K562 (cell line): ENCODE measurements at regions not wholly inside any gene's neighbourhood (a gene's known extent, or its start where the extent isn't known, plus 50 kb on each side); places are given as distances from the start of the nearest gene placed in this dataset.

Experiments
- ATAC-seq: fragments of 200-7000 bp; cut with Tn5 transposase; 3 replicates; pipeline ENCODE4 v1.9.1; 2020; ENCODE audit warnings: moderate library complexity
- BruUV-seq: library from RNA; stranded (reverse); fragments of 400-500 nt; replicated peaks from 2 replicates; lab custom pipeline; 2021; lab: Mats Ljungman, UMichigan
- CTCF ChIA-PET: fragments of 300-600 bp; formaldehyde crosslinking; extraction: SDS; loops from one replicate; lab custom pipeline; 2021; ENCODE audit warnings: low intra/inter-chr PET ratio; lab: Yijun Ruan, JAX
- POLR2A ChIA-PET: fragments of 300-600, 350-650 bp; sonication (Branson Sonifier 250); formaldehyde crosslinking; extraction: SDS; loops from one replicate; lab custom pipeline; 2021; ENCODE audit warnings: antibody characterized with exemption, inconsistent platforms; lab: Yijun Ruan, JAX
- DNase-seq, 4 experiments: peaks; one replicate each; pipeline versions ENCODE4 v3.0.0 to v3.0.0-alpha.2; 2011 to 2018; ENCODE audit warnings: low spot score in 3 of 4, mixed read lengths in 3 of 4; ENCODE audit errors: extremely low read depth in 1 of 4
- FAIRE-seq: peaks from 2 replicates; lab custom pipeline; 2011; peaks lifted over from hg19 to GRCh38; lab: Jason Lieb, UNC
- H2AFZ ChIP-seq: 2 replicates; pipeline ENCODE4 v1.6.0; 2011; ENCODE audit warnings: low read depth, low read length, control low read depth, inconsistent platforms
- H3K27ac ChIP-seq: fragments of 200-600 bp; 3 replicates; pipeline ENCODE4 v1.8.0; 2011; ENCODE audit warnings: low read depth, mild to moderate bottlenecking, control low read depth, inconsistent platforms, low read length, moderate library complexity, mixed read lengths; ENCODE audit errors: extremely low read depth
- H3K27me3 ChIP-seq, 2 experiments: fragments of 300-600 bp in 1 of 2; 2 replicates in 1 of 2; 3 replicates in 1 of 2; pipeline versions ENCODE4 v1.6.0 to v1.8.0; 2011; ENCODE audit warnings: inconsistent platforms in 2 of 2, low read length in 2 of 2, mild to moderate bottlenecking in 1 of 2, mixed read lengths in 1 of 2, moderate library complexity in 1 of 2; ENCODE audit not compliant: control insufficient read depth in 2 of 2, insufficient read depth in 2 of 2
- H3K36me3 ChIP-seq: fragments of 300-600 bp; 3 replicates; pipeline ENCODE4 v1.8.0; 2011; ENCODE audit warnings: mild to moderate bottlenecking, low read length, inconsistent platforms; ENCODE audit not compliant: control insufficient read depth, insufficient read depth
- H3K4me1 ChIP-seq, 2 experiments: fragments of 200-600 bp in 1 of 2; replicated peaks in 1 of 2; 2 replicates in 1 of 2; 3 replicates in 1 of 2; pipeline versions ENCODE4 v1.5.1 to v1.8.0; 2011; ENCODE audit warnings: inconsistent platforms in 2 of 2, low read length in 2 of 2, mild to moderate bottlenecking in 1 of 2, mixed read lengths in 1 of 2, moderate library complexity in 1 of 2; ENCODE audit not compliant: control insufficient read depth in 2 of 2, insufficient read depth in 2 of 2
- H3K4me2 ChIP-seq: 2 replicates; pipeline ENCODE4 v1.6.1; 2011; ENCODE audit warnings: low read length, control low read depth, inconsistent platforms, mixed read lengths; ENCODE audit not compliant: insufficient read depth
- H3K4me3 ChIP-seq: fragments of 200-600 bp; sonication (generic), shearing (Covaris generic); 2 replicates; pipeline ENCODE4 v1.5.1; 2016; ENCODE audit warnings: control low read depth, inconsistent platforms
- H3K79me2 ChIP-seq: fragments of 200-600 bp; 3 replicates; pipeline ENCODE4 v1.8.0; 2011; ENCODE audit warnings: low read length, inconsistent platforms; ENCODE audit not compliant: control insufficient read depth, insufficient read depth
- H3K9ac ChIP-seq, 2 experiments: 2 replicates each; pipeline versions ENCODE4 v1.6.0 to v1.6.1; 2011; ENCODE audit warnings: low read depth in 2 of 2, low read length in 2 of 2, control low read depth in 1 of 2, inconsistent platforms in 1 of 2, mild to moderate bottlenecking in 1 of 2, mixed read lengths in 1 of 2; ENCODE audit not compliant: insufficient read depth in 1 of 2
- H3K9me1 ChIP-seq: one replicate; pipeline ENCODE4 v1.6.0; 2011; ENCODE audit warnings: inconsistent platforms, mild to moderate bottlenecking, low read length, moderate library complexity; ENCODE audit not compliant: control insufficient read depth, insufficient read depth
- H3K9me3 ChIP-seq: replicated peaks from 2 replicates; pipeline ENCODE4 v1.5.1; 2011; ENCODE audit warnings: low read depth, low read length, inconsistent platforms; ENCODE audit not compliant: control insufficient read depth, insufficient read depth
- H4K20me1 ChIP-seq: replicated peaks from 2 replicates; pipeline ENCODE4 v1.6.1; 2011; ENCODE audit warnings: low read length, inconsistent platforms, mixed read lengths; ENCODE audit not compliant: control insufficient read depth, insufficient read depth
- HDAC2 ChIP-seq: fragments of 450-650 bp; IDR thresholded peaks from 2 replicates; pipeline ENCODE4 v1.6.1; 2016; ENCODE audit warnings: mild to moderate bottlenecking
- HLTF ChIP-seq: fragments of 450-650 bp; IDR thresholded peaks from 2 replicates; pipeline ENCODE4 v1.6.1; 2016
- RBBP5 ChIP-seq: fragments of 200-600 bp; sonication (generic); IDR thresholded peaks from 2 replicates; pipeline ENCODE4 v1.6.1; 2012; ENCODE audit warnings: borderline replicate concordance, mild to moderate bottlenecking, low read length, control low read depth, inconsistent platforms; ENCODE audit not compliant: insufficient read depth, poor library complexity, severe bottlenecking
- SMAD3 ChIP-seq: fragments of 450-650 bp; formaldehyde crosslinking; conservative IDR thresholded peaks from 2 replicates; pipeline ENCODE4 v1.4.0; 2020; ENCODE audit warnings: mild to moderate bottlenecking
- SMARCC2 ChIP-seq: fragments of 450-650 bp; IDR thresholded peaks from 2 replicates; pipeline ENCODE4 v1.6.1; 2017; ENCODE audit warnings: antibody characterized with exemption, moderate library complexity, mild to moderate bottlenecking, low read depth
- TAL1 ChIP-seq: fragments of 450-650 bp; IDR thresholded peaks from 2 replicates; pipeline ENCODE4 v1.6.1; 2016; ENCODE audit warnings: mild to moderate bottlenecking
- in situ Hi-C: fragments of 300-500 bp; cut with MboI; formaldehyde crosslinking; loops from 4 replicates; pipeline ENCODE4 v1.15.0; 2018; ENCODE audit warnings: inconsistent platforms, mixed read lengths
- intact Hi-C: fragments of 100-400 bp; cut with micrococcal nuclease; formaldehyde crosslinking; loops from 2 replicates; pipeline ENCODE4 v1.14.2; 2022
- TF ChIP-seq, protein P1 (sequence below): fragments of 250-450 bp; sonication (Bioruptor Pico); IDR thresholded peaks from 2 replicates; pipeline ENCODE4 v1.8.0; 2021; ENCODE audit warnings: moderate library complexity, mild to moderate bottlenecking, inconsistent platforms
- TF ChIP-seq, protein P2 (sequence below): fragments of 200-800 bp; sonication (Bioruptor generic); IDR thresholded peaks from 2 replicates; pipeline ENCODE4 v1.6.1; 2017; ENCODE audit warnings: missing genetic modification characterization, missing compliant biosample characterization
- TF ChIP-seq, protein P3 (sequence below): fragments of 250-450 bp; sonication (Bioruptor Pico); IDR thresholded peaks from 2 replicates; pipeline ENCODE4 v1.5.1; 2021; ENCODE audit warnings: mild to moderate bottlenecking
- TF ChIP-seq, protein P4 (sequence below), 2 experiments: IDR thresholded peaks; 2 replicates each; pipeline ENCODE4 v1.6.1; 2011; ENCODE audit warnings: borderline replicate concordance in 1 of 2, control low read depth in 1 of 2, low read depth in 1 of 2, low read length in 1 of 2, mild to moderate bottlenecking in 1 of 2, mixed read lengths in 1 of 2, moderate library complexity in 1 of 2; ENCODE audit not compliant: insufficient read depth in 1 of 2, insufficient read length in 1 of 2, poor library complexity in 1 of 2, severe bottlenecking in 1 of 2; ENCODE audit errors: extremely low read depth in 1 of 2

DNA sequence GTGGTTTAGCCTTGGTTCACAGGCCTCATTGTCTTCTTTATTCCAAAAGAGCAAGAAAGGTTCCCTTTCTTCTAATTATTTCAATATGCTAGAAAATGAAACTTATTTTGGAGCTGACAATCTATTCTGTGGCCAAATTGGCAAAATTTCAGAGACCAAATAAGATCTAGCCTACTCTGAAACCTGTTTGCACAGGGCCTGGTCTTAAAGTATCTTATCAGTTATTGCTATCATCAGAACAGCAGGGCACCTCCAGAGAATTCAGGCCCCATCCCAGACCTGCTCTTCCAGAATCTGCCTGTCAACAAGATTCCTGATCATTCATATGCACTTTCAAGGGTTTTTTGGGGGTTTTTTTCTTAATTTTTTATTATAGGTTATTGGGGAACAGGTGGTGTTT lies 198.7 kb downstream of the ANAPC1 start:
- ATAC-seq, result no peak
- no peaks in the 10 kb centered on the region for H4K20me1 ChIP-seq
- FAIRE-seq, result no peak
- DNase-seq, result no peak
- TF ChIP-seq HLTF (no peak), TAL1 (no peak), RBBP5 (no peak), SMAD3 (no peak), HDAC2 (no peak), SMARCC2 (no peak)
- TF ChIP-seq, protein P1, sequence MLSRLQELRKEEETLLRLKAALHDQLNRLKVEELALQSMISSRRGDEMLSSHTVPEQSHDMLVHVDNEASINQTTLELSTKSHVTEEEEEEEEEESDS (CRISPR knock-in tag), result no peak
- TF ChIP-seq, protein P2, sequence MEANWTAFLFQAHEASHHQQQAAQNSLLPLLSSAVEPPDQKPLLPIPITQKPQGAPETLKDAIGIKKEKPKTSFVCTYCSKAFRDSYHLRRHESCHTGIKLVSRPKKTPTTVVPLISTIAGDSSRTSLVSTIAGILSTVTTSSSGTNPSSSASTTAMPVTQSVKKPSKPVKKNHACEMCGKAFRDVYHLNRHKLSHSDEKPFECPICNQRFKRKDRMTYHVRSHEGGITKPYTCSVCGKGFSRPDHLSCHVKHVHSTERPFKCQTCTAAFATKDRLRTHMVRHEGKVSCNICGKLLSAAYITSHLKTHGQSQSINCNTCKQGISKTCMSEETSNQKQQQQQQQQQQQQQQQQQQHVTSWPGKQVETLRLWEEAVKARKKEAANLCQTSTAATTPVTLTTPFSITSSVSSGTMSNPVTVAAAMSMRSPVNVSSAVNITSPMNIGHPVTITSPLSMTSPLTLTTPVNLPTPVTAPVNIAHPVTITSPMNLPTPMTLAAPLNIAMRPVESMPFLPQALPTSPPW (CRISPR knock-in tag), result no peak
- TF ChIP-seq, protein P3, sequence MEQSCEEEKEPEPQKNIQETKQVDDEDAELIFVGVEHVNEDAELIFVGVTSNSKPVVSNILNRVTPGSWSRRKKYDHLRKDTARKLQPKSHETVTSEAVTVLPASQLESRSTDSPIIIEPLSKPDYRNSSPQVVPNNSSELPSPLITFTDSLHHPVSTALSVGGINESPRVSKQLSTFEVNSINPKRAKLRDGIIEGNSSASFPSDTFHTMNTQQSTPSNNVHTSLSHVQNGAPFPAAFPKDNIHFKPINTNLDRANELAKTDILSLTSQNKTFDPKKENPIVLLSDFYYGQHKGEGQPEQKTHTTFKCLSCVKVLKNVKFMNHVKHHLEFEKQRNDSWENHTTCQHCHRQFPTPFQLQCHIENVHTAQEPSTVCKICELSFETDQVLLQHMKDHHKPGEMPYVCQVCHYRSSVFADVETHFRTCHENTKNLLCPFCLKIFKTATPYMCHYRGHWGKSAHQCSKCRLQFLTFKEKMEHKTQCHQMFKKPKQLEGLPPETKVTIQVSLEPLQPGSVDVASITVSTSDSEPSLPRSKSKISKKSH (CRISPR knock-in tag), result no peak
- TF ChIP-seq, protein P4, sequence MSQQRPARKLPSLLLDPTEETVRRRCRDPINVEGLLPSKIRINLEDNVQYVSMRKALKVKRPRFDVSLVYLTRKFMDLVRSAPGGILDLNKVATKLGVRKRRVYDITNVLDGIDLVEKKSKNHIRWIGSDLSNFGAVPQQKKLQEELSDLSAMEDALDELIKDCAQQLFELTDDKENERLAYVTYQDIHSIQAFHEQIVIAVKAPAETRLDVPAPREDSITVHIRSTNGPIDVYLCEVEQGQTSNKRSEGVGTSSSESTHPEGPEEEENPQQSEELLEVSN (IDR thresholded peaks at IDR 0.05; ENCODE audit: borderline replicate concordance in 1 of 2, extremely low read depth in 1 of 2, insufficient read depth in 1 of 2, insufficient read length in 1 of 2, low read depth in 1 of 2, low read length in 1 of 2, poor library complexity in 1 of 2, severe bottlenecking in 1 of 2), result no peak
- H3K79me2 ChIP-seq, result no peaks in the 10 kb centered on the region
- BruUV-seq, result no TSS peak
- ChIA-PET CTCF (no interaction called here), POLR2A (no interaction called here)
- in situ Hi-C loops, result no loop called here
- H3K9ac ChIP-seq, result no peak overlapping the region
- no peaks in the 10 kb centered on the region for H3K4me1 ChIP-seq
- no peaks in the 10 kb centered on the region for H3K9me3 ChIP-seq
- H2AFZ ChIP-seq, result no peak overlapping the region
- no peaks in the 10 kb centered on the region for H3K9me1 ChIP-seq
- H3K27ac ChIP-seq, result no peak overlapping the region
- intact Hi-C loops, result no loop called here
- H3K4me3 ChIP-seq, result no peak overlapping the region
- H3K27me3 ChIP-seq, result no peaks in the 10 kb centered on the region
- H3K4me2 ChIP-seq, result no peak overlapping the region
- no peaks in the 10 kb centered on the region for H3K36me3 ChIP-seq
